ENCODE measurements at regions not wholly inside any gene's neighbourhood (a gene's known extent, or its start where the extent isn't known, plus 50 kb on each side); places are given as distances from the start of the nearest gene placed in this dataset.

GRCh38 chr13:73704587-73704986 is 429.6 kb downstream of the KLF12 start:
- no peak for DNase-seq (ENCODE audit: low spot score)

GRCh38 chr13:73703606-73704005 is 430.6 kb downstream of the KLF12 start:
- DNase-seq (ENCODE audit: low spot score): no peak

GRCh38 chr13:73702419-73703071 is 431.7 kb downstream of the KLF12 start:
- no peak for DNase-seq (ENCODE audit: low spot score)

GRCh38 chr13:73701160-73701559 is 433.0 kb downstream of the KLF12 start:
- DNase-seq (ENCODE audit: low spot score): no peak

GRCh38 chr13:73698859-73699258 is 435.3 kb downstream of the KLF12 start:
- DNase-seq (ENCODE audit: low spot score): no peak

- DNase-seq (ENCODE audit: low spot score): peak; percentile 40
Observed at GRCh38 chr13:73697166-73697565, 437.0 kb downstream of the KLF12 start.

- no peak for DNase-seq (ENCODE audit: low spot score)
Observed at GRCh38 chr13:73696713-73697112, 437.5 kb downstream of the KLF12 start.

- no peak for DNase-seq (ENCODE audit: low spot score)
Observed at GRCh38 chr13:73696271-73696670, 437.9 kb downstream of the KLF12 start.

- DNase-seq (ENCODE audit: low spot score): no peak
Observed at GRCh38 chr13:73695325-73695724, 438.9 kb downstream of the KLF12 start.

GRCh38 chr13:73693215-73693614 is 441.0 kb downstream of the KLF12 start:
- DNase-seq (ENCODE audit: low spot score): no peak

- peak; percentile 50 for DNase-seq (ENCODE audit: low spot score)
Observed at GRCh38 chr13:73691891-73692290, 442.3 kb downstream of the KLF12 start.

GRCh38 chr13:73687929-73688328 is 446.3 kb downstream of the KLF12 start:
- DNase-seq (ENCODE audit: low spot score): no peak

- DNase-seq (ENCODE audit: low spot score): no peak
Observed at GRCh38 chr13:73687087-73687486, 447.1 kb downstream of the KLF12 start.

- no peak for DNase-seq (ENCODE audit: low spot score)
Observed at GRCh38 chr13:73684750-73685149, 449.5 kb downstream of the KLF12 start.

GRCh38 chr13:73684286-73684685 is 449.9 kb downstream of the KLF12 start:
- DNase-seq (ENCODE audit: low spot score): no peak

GRCh38 chr13:73683746-73684145 is 450.5 kb downstream of the KLF12 start:
- peak; percentile 88 for DNase-seq (ENCODE audit: low spot score)

- DNase-seq (ENCODE audit: low spot score): no peak
Observed at GRCh38 chr13:73681779-73682178, 452.4 kb downstream of the KLF12 start.

GRCh38 chr13:73681015-73681414 is 453.2 kb downstream of the KLF12 start:
- DNase-seq (ENCODE audit: low spot score): no peak

GRCh38 chr13:73677048-73677601 is 457.1 kb downstream of the KLF12 start:
- peak; percentile 74 for DNase-seq (ENCODE audit: low spot score)

- DNase-seq (ENCODE audit: low spot score): no peak
Observed at GRCh38 chr13:73676550-73677047, 457.6 kb downstream of the KLF12 start.

GRCh38 chr13:73675821-73676220 is 458.4 kb downstream of the KLF12 start:
- no peak for DNase-seq (ENCODE audit: low spot score)

GRCh38 chr13:73674570-73674969 is 459.6 kb downstream of the KLF12 start:
- no peak for DNase-seq (ENCODE audit: low spot score)

GRCh38 chr13:73673931-73674330 is 460.3 kb downstream of the KLF12 start:
- no peak for DNase-seq (ENCODE audit: low spot score)

GRCh38 chr13:73672492-73672891 is 461.7 kb downstream of the KLF12 start:
- DNase-seq (ENCODE audit: low spot score): no peak

All from COLO829 (cell line).